Endothelial cell of hepatic sinusoid (primary cell): ENCODE measurements at regions not wholly inside any gene's neighbourhood (a gene's known extent, or its start where the extent isn't known, plus 50 kb on each side); places are given as distances from the start of the nearest gene placed in this dataset.

Experiments used
- in situ Hi-C: cut with HindIII; loops from 2 replicates; pipeline ENCODE4 v1.10.0; 2017; ENCODE audit warnings: low sequenced_read_pairs

DNA sequence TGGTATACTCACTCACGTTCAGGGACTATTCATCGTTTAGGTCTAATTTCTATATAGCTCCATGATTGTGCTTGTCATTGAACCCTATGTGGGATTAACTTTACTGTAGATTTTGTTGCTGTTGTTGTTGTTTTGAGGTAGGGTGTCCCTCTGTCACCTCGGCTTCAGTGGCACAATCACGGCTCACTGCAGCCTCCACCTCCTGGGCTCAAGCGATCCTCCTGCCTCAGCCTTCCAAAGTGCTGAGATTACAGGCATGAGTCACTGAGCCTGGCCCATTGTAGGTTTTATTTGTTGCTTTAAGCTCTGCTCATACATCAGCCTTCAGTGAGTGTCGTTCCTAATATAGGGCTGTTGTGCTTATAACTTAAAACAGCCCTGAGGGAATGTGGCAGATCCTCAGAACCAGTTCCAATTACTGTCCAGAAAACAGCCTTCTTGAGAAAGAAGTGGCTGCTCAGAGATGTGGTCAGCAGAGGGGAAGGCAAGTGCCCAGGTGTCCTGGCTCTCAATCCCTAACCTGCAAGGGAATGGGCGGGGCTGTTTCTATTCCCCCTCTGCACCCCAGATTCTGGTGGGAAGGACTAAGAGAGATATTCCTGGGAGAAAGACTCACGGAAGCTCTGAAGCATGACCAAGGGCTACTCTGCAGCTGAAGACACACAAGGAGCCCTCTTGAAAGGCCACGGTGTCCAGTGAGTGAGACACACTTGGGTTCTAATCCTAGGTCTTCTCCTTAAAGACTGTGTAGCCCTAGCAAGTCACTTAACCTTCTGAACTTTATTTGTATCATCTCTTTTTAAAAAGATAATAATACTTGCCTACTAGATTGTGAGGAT, 79.6 kb upstream of the LCLAT1 start:
- in situ Hi-C loops: no loop called here

DNA sequence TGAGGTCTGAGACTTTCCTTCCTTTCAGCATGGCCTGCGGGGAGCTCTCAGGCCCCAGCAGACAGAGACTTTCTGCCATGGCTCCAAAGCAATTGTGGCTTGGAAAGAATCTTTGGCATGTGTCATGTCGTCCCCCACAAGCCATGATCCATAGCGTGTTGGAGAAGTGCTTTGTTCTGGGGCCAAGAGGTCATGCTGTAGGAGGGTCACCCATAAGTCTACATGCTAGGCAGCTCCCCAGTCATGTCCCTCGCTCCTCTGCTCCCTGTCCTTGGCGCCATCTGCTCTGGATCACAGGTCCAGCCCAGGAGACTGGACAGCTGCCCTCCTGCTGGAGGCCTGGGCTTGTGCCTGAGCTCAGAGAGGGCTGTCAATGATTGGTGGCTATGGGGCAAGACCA, 78.8 kb upstream of the LCLAT1 start:
- in situ Hi-C loops: no loop called here

DNA sequence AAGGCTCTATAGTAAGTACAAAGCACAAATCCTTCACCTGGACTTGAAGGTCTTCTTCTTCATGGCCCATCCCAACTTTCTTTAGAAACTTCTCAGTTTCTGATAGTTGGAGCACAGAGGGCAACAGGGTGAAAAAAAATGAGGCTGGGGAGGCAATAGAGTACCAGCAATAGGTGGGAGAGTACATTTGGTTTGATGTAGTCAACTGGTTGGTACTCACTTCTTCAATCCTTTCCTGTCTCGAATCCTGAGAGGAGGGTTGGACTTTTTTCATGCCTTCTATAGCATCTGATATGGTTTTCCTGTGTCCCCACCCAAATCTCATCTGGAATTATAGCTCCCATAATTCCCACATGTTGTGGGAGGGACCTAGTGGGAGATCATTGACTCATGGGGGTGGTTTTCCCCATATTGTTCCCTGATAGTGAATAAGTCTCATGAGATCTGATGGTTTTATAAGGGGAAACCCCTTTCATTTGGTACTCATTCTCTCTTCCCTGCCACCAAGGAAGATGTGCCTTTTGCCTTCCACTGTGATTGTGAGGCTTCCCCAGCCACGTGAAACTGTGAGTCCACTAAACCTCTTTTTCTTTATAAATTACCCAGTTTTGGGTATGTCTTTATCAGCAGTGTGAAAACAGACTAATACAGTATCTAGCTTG, 75.9 kb upstream of the LCLAT1 start:
- in situ Hi-C loops: no loop called here

DNA sequence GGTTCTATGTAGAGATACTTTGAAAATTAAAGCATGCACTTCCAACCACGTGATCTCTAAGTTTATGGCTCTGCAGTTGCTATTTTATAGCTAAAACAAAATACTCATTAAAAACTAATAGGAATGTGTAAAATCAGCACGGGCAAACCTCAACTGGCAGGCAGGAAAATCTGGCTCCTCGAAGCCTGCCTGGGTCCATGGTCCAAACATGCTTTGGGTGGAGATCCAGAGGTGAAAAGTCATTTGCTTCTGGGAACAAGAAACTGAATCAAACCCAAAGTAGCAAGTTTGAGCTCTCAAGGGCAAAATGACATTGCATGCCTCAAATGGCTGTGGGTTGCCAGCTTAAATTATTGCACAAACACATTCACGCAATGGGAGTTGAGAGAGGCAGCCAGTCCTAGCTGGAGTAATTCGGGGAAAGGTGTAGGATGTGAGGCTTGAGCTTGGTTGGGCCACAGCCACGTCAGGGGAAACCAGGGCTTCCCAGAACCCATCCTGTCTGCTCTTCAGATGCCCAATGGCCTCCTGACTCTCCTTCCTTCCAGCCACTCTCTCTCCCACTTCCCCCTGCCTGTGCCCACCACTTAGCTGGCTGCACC, 75.2 kb upstream of the LCLAT1 start:
- in situ Hi-C loops: no loop called here

DNA sequence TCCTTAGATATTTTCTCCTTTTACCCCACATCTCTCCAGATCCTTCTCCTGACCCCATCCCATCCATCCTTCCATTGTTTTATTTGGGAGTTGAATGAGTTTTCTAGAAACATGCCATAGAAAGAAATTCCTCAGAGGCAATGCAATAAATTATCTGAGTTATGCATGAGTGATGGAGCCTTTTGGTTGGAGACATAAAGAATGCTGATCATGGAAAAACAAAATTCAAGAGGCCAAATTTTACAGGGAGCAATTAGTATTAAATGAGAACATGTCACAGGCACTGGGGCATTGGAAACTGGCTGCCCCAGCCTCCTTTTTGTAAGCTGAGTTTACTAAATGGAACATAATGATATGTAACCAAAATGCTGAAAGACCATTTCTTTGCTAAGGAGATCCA, 74.2 kb upstream of the LCLAT1 start:
- in situ Hi-C loops: no loop called here

DNA sequence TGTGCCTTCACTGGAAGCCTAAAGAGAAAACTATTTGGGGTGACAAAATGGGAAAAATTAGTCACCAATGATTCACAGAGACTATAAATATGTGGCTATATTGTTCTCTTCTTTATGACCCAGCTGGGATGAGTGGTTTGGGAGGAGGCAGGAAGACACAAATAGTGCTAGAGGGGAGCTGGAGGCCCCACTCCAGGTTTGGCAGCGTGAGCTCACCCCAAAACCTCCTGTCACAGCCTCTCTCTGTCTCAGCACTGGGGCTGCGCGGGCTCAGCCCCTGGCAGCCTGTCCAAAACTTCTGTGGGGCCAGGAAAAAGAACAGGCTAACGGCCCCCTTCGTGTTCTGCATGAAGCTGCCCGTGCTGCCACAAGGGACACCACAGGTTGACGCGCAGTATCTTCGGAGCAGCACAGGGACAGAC, 73.2 kb upstream of the LCLAT1 start:
- in situ Hi-C loops: no loop called here

DNA sequence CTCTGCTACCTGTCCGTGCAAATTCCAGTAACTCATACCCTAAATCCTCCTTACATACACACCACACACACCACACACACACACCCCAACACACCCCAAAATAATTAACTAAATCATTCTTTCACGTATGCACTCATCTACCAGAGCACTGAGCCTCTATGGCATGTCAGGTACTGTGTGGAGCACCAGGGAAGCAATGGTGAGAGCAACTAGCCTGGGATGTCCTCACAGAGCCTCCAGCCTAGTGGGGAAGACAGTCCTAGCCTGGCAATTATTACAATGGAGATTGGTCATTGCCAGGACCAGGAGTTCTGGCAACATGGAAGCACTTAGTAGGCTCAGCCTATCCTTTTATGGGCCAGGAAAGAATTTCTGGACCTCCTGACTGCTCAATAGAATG, 72.7 kb upstream of the LCLAT1 start:
- in situ Hi-C loops: no loop called here

DNA sequence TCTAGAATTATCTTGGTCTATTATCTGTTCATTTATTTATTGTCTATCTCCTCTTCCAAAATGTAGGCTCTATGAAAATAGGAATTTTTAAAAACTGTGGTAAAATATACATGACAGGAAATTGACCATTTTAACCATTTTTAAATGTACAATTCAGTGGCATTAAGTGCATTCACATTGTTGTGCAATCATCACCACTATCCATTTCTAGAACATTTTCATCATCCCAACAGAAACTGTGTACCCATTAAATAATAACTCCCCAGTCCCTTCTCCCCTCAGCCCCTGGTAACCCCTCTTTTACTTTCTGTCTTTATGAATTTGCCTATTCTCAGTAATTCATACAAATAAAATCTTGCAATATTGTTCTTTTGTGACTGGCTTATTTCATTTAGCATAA, 71.1 kb upstream of the LCLAT1 start:
- in situ Hi-C loops: no loop called here

DNA sequence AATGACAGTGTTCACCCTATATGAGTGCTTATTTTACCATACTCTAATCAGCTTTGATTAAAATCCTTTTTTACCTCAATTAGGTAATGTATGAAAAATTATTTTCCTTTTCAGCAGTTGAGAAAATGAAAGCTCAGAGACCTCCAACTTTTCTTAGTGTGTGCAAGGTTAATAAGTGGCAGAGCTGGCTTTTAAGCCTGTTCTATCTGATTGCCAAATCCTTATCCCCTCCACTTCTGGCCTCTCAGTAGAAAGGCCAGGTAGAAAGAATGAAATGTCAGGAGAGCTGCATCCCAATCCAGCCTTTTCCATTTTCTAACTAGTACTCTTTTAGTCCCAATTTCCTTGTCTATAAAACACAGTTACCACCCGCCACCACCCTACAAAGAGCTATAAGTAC, 67.6 kb upstream of the LCLAT1 start:
- in situ Hi-C loops: no loop called here

DNA sequence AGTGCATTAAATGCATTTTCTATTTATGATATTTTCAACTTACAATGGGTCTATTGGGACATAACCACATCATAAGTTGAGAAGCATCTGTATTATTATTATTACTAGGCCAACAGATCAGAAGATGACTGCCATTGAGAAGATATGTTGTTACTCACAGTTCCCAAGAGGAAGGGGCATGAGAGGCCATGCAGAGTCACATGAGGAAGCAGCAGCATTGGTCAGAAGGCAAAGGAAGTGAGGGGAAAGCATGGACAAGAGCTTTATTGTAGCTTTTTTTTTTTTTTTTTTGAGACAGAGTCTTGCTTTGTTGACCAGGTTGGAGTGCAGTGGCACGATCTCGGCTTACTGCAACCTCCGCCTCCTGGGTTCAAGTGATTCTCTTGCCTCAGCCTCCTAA, 66.2 kb upstream of the LCLAT1 start:
- in situ Hi-C loops: no loop called here

DNA sequence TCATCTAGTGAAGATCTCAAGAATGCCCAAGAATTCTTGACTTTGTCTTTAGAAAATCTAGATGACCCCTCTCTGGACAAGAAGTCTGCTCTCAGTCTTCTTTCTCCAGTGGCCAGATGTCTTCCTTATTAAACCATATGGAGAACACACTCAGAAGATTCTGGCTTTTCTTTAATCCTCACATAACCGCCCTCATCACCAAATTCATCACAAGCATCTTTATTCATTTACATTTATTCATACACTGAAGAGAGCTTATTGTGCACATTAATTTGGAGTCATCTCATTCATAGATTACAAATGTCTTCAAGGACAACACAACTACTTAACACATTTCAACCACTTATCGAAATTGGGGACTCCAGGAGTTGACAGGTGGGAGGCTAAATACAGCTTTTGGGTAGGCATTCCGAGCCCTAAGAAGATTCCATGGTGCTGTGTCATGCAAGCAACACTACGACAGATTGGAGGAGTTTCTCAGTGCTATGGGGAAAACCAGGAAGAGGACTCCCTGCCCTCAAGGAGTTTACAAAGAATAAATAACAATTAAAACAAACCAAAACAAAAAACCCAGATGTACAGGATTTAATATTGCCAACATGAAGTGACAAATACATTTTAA, 64.8 kb upstream of the LCLAT1 start:
- in situ Hi-C loops: no loop called here

DNA sequence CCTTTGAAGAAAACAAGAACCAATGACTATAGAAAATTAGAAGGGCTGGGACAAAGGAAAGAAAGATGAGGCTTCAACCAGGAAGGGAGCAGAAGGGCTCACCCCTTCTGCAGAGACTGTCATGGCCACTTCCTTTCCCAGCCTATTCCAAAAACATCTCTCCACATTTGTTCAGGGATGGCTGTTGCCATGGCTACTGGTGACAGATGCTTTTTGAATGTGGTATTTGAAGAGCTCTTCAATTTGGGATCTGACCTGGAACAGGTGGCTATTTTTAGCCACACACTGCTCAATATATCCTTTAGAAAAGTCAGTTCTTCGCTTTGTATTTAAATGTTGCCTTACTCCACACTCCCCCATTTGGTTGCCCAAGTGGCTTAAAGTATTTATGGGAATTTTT, 64.1 kb upstream of the LCLAT1 start:
- in situ Hi-C loops: no loop called here

DNA sequence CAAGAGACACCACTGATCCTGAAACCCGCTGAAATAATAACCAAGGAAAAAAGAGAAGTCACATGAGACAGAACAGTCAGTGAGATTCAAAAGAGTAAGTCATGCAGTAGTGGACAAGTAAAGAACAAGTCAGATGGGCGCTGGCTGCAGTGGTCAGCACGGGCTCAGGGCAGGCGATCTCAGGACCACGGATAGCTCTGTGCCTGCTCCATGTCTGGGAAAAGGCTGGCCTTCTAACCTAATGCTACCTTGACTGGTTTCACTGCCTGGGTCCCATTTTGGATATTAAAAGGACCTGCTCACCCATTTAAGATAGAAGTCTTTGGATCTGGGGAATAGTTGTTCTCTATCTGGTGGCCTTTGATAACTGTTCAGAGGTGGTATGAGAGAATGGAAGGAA, 61.7 kb upstream of the LCLAT1 start:
- in situ Hi-C loops: no loop called here

DNA sequence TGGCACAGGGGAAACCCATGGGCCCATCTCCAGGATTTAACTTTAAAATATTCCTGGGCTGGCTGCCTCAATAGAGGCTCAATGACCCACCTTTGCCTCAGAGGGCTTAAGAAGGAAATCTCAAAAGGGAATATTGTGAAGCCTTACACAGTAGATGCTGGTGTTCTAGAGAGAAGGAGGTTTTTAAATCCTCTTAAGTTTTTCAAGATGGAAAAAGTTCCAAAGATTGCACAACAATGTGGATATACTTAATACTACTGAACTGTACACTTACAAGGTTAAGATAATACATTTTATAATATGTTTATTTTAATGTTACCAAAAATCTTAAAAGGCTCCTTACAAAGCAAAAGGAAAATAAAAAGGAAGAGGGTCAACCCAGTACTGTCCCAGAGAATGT, 54.9 kb upstream of the LCLAT1 start:
- in situ Hi-C loops: no loop called here

DNA sequence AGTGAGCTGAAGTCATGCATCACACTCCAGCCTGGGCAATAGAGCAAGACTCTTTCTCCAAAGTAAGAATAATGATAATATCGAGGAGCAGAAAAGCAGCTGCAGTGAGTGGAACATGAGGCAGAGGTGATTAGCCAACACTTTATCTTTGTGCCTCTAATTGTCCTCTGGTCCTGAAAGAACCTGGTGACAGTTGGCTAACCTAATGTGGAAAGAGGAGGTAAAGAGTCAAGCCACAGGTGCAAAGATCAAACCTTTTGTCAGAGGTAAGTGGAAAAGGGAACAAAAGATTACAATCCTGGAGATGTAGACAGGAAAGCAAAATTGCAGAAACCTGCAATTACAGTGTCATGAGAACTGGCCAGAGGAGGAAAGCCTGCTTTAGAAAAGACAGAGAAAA, 53.5 kb upstream of the LCLAT1 start:
- in situ Hi-C loops: no loop called here

DNA sequence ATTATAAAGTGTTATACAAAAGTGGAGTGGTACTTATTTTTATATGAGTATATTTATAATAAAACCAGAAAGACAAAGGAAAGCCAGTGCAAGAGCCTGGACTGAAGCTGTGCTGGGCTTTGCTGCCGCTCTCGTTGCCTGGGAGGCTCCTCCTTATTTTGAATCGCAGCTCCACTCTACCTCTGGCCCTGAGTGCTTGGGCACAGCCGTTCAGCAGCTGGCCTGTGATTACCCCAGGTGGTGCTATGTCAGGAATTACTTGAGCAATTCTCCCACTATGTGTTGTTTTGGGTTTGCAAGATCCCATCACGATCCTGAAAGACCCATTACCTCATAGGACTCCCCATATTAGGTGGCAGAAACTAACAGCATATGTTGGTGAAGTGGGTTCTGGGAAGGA, 53.0 kb upstream of the LCLAT1 start:
- in situ Hi-C loops: no loop called here

DNA sequence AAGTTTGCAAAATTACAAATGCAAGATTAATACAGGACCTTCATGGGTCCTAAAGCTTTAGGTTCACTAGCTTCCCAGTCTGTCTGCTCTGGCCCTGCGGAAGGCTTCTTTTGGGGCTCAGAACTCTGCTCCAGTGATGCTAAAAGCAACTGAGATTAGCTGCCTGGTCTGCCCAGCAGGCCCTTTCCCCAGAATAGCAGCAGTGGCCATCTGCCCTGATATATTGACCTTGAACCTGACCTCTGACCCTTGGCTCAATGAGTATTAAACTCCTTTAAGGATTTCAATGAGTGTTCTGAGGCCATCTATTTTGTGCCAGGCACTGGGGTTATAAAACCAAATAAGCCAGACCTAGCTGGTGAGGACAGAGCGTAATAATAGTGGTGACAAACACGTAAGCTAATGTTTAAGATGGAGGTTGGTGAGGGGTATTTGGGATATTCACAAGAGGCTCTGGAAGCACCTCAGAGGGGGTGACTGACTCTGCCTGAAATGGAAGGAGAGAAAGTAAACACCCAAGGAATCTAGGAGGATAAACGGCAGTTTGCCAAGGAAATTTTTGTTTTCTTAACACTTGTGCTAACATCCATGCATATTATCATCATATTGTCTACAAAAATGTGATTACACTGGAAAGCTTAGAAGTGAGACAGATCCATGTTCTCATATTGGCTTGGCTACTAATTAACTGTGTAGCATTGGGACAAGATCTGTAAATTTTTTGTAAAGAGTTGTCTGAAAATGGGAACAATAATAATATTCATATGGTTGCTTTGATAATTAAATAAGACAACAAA, 50.4 kb upstream of the LCLAT1 start:
- in situ Hi-C loops: no loop called here
